Endothelial cell of umbilical vein (primary cell): ENCODE measurements at regions not wholly inside any gene's neighbourhood (a gene's known extent, or its start where the extent isn't known, plus 50 kb on each side); places are given as distances from the start of the nearest gene placed in this dataset.

ENCODE experiments used
- BruUV-seq: library from RNA; stranded (reverse); fragments of 400-500 nt; replicated peaks from 2 replicates; lab custom pipeline; 2021; lab: Mats Ljungman, UMichigan
- CTCF ChIA-PET: fragments of 300-600, 350-600 bp; sonication (Branson Sonifier 250); formaldehyde crosslinking; loops from one replicate; lab custom pipeline; 2021; ENCODE audit warnings: antibody characterized with exemption, inconsistent platforms; lab: Charles Lee
- POLR2A ChIA-PET: fragments of 300-600, 350-600 bp; sonication (Branson Sonifier 250); formaldehyde crosslinking; loops from one replicate; lab custom pipeline; 2021; ENCODE audit warnings: antibody characterized with exemption, inconsistent platforms; lab: Charles Lee
- DNase-seq: peaks from one replicate; pipeline ENCODE4 v3.0.0-alpha.2; 2011; ENCODE audit warnings: low read depth, low spot score
- FAIRE-seq: peaks from 2 replicates; lab custom pipeline; 2011; peaks lifted over from hg19 to GRCh38; lab: Jason Lieb, UNC
- H2AFZ ChIP-seq: 2 replicates; pipeline ENCODE4 v1.6.0; 2012; ENCODE audit warnings: low read depth, low read length, control low read depth, inconsistent platforms
- H3K27ac ChIP-seq: 2 replicates; pipeline ENCODE4 v1.5.1; 2011; ENCODE audit warnings: low read depth, mild to moderate bottlenecking, control low read depth, low read length, moderate library complexity; ENCODE audit not compliant: insufficient read depth
- H3K27me3 ChIP-seq, 2 experiments: 2 replicates each; pipeline versions ENCODE4 v1.6.0 to v1.6.1; 2011; ENCODE audit warnings: low read length in 2 of 2, mixed read lengths in 1 of 2; ENCODE audit not compliant: control insufficient read depth in 2 of 2, insufficient read depth in 2 of 2
- H3K36me3 ChIP-seq, 2 experiments: 2 replicates in 1 of 2; 3 replicates in 1 of 2; pipeline ENCODE4 v1.5.1; 2011; ENCODE audit warnings: low read length in 2 of 2, mild to moderate bottlenecking in 1 of 2, moderate library complexity in 1 of 2; ENCODE audit not compliant: control insufficient read depth in 2 of 2, insufficient read depth in 2 of 2; ENCODE audit errors: extremely low read depth in 1 of 2
- H3K4me1 ChIP-seq: 3 replicates; pipeline ENCODE4 v1.5.1; 2011; ENCODE audit warnings: mild to moderate bottlenecking, low read length; ENCODE audit not compliant: control insufficient read depth, insufficient read depth; ENCODE audit errors: extremely low read depth
- H3K4me2 ChIP-seq: 2 replicates; pipeline ENCODE4 v1.6.1; 2011; ENCODE audit warnings: low read length, control low read depth, mixed read lengths; ENCODE audit not compliant: insufficient read depth
- H3K4me3 ChIP-seq, 3 experiments: fragments of 200-600 bp in 1 of 3; sonication (generic), shearing (Covaris generic) in 1 of 3; replicated peaks in 1 of 3; 2 replicates each; pipeline ENCODE4 v1.5.1; 2011 to 2016; ENCODE audit warnings: control low read depth in 3 of 3, low read length in 3 of 3, mild to moderate bottlenecking in 2 of 3, inconsistent platforms in 1 of 3, low read depth in 1 of 3, moderate library complexity in 1 of 3; ENCODE audit not compliant: insufficient read depth in 1 of 3
- H3K79me2 ChIP-seq: 2 replicates; pipeline ENCODE4 v1.6.0; 2012; ENCODE audit warnings: low read length, inconsistent platforms; ENCODE audit not compliant: control insufficient read depth, insufficient read depth
- H3K9ac ChIP-seq: replicated peaks from 2 replicates; pipeline ENCODE3; 2011; ENCODE audit warnings: low read length, control low read depth; ENCODE audit not compliant: insufficient read depth; ENCODE audit errors: extremely low read depth
- H3K9me1 ChIP-seq: replicated peaks from 3 replicates; pipeline ENCODE4 v1.6.0; 2011; ENCODE audit warnings: mild to moderate bottlenecking, low read length; ENCODE audit not compliant: control insufficient read depth, insufficient read depth; ENCODE audit errors: extremely low read depth
- H3K9me3 ChIP-seq: replicated peaks from 2 replicates; pipeline ENCODE4 v1.5.1; 2012; ENCODE audit warnings: low read length, inconsistent platforms; ENCODE audit not compliant: control insufficient read depth, insufficient read depth
- H4K20me1 ChIP-seq: replicated peaks from 2 replicates; pipeline ENCODE3; 2011; ENCODE audit warnings: mild to moderate bottlenecking, low read length; ENCODE audit not compliant: control insufficient read depth, insufficient read depth; ENCODE audit errors: extremely low read depth
- EZH2 ChIP-seq: IDR thresholded peaks from 2 replicates; pipeline ENCODE4 v1.6.1; 2012; ENCODE audit warnings: borderline replicate concordance, low read depth, mild to moderate bottlenecking, moderate library complexity, low read length, inconsistent platforms; ENCODE audit not compliant: severe bottlenecking
- FOS ChIP-seq: IDR thresholded peaks from 2 replicates; pipeline ENCODE4 v1.6.1; 2011; ENCODE audit warnings: mild to moderate bottlenecking, low read length, moderate library complexity, borderline replicate concordance; ENCODE audit not compliant: insufficient read depth
- GATA2 ChIP-seq: IDR thresholded peaks from 2 replicates; pipeline ENCODE4 v1.7.0; 2011; ENCODE audit warnings: low read depth, mild to moderate bottlenecking, moderate library complexity, mixed read lengths, low read length; ENCODE audit not compliant: insufficient read length, insufficient read depth
- JUN ChIP-seq: IDR thresholded peaks from 2 replicates; pipeline ENCODE4 v1.6.1; 2011; ENCODE audit warnings: borderline replicate concordance, low read depth; ENCODE audit not compliant: insufficient read length, insufficient read depth
- MYC ChIP-seq: IDR thresholded peaks from one replicate; pipeline ENCODE4 v1.6.1; 2011; ENCODE audit warnings: mild to moderate bottlenecking, low read depth, low read length
- POLR2A ChIP-seq: IDR thresholded peaks from 2 replicates; pipeline ENCODE4 v1.6.1; 2012; ENCODE audit warnings: low read depth, mild to moderate bottlenecking, control low read depth, low read length
- POLR2AphosphoS5 ChIP-seq: IDR thresholded peaks from 2 replicates; pipeline ENCODE4 v1.6.1; 2012; ENCODE audit warnings: low read depth, mild to moderate bottlenecking, control low read depth, low read length, moderate library complexity; ENCODE audit not compliant: insufficient read depth
- dilution Hi-C: fragments of 300-500 bp; cut with MboI; formaldehyde crosslinking; loops from one replicate; pipeline ENCODE4 v1.15.0; 2019; ENCODE audit warnings: low sequenced_read_pairs; ENCODE audit not compliant: extremely low pct_ligation_motif_present
- intact Hi-C: fragments of 100-400 bp; cut with micrococcal nuclease; formaldehyde crosslinking; loops from one replicate; pipeline ENCODE4 v1.10.0; 2022
- TF ChIP-seq, protein P1 (sequence below): IDR thresholded peaks from 2 replicates; pipeline ENCODE4 v1.6.1; 2011; ENCODE audit not compliant: insufficient read depth, insufficient read length
- TF ChIP-seq, protein P2 (sequence below), 2 donors: IDR thresholded peaks; 1 replicate in 1 of 2; 2 replicates in 1 of 2; pipeline ENCODE4 v1.5.1; 2011; ENCODE audit warnings: low read length in 2 of 2, mild to moderate bottlenecking in 2 of 2, moderate library complexity in 2 of 2, control low read depth in 1 of 2, inconsistent platforms in 1 of 2, low read depth in 1 of 2; ENCODE audit not compliant: insufficient read depth in 1 of 2; ENCODE audit errors: extremely low read depth in 1 of 2

GRCh38 chr3:111331912-111332311 lies 210.1 kb upstream of the CD96 start:
- Histone ChIP-seq H3K4me2 (no peak overlapping the region), H4K20me1 (no peaks in the 10 kb centered on the region), H3K79me2 (no peaks in the 10 kb centered on the region), H2AFZ (no peak overlapping the region), H3K36me3 (no peaks in the 10 kb centered on the region), H3K9ac (no peak overlapping the region), H3K4me1 (no peaks in the 10 kb centered on the region), H3K9me3 (no peaks in the 10 kb centered on the region), H3K27me3 (no peaks in the 10 kb centered on the region), H3K4me3 (no peak overlapping the region), H3K9me1 (no peaks in the 10 kb centered on the region), H3K27ac (no peak overlapping the region)
- intact Hi-C loops = no loop called here
- TF ChIP-seq, protein P1, sequence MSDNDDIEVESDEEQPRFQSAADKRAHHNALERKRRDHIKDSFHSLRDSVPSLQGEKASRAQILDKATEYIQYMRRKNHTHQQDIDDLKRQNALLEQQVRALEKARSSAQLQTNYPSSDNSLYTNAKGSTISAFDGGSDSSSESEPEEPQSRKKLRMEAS = no peak
- TF ChIP-seq JUN (no peak), EZH2 (no peak), GATA2 (no peak), POLR2A (no peak)
- POLR2A ChIA-PET = no interaction called here
- DNase-seq (no peak), FAIRE-seq (no peak)
- BruUV-seq = no TSS peak
- CTCF ChIA-PET = no interaction called here
- dilution Hi-C loops = no loop called here

- FAIRE-seq = no peak
- H3K9me3 ChIP-seq = no peaks in the 10 kb centered on the region
- CTCF ChIA-PET = no interaction called here
- H3K9me1 ChIP-seq = no peaks in the 10 kb centered on the region
- H3K4me2 ChIP-seq = no peak overlapping the region
- dilution Hi-C loops = no loop called here
- DNase-seq = no peak
- no peak overlapping the region for H3K4me3 ChIP-seq
- no peaks in the 10 kb centered on the region for H3K36me3 ChIP-seq
- H3K9ac ChIP-seq = no peak overlapping the region
- H3K4me1 ChIP-seq = no peaks in the 10 kb centered on the region
- H2AFZ ChIP-seq = no peak overlapping the region
- H3K27me3 ChIP-seq = no peaks in the 10 kb centered on the region
- TF ChIP-seq FOS (no peak), EZH2 (no peak), JUN (no peak), POLR2AphosphoS5 (no peak), GATA2 (no peak), MYC (no peak), POLR2A (no peak)
- TF ChIP-seq, protein P1 = no peak
- TF ChIP-seq, protein P2, sequence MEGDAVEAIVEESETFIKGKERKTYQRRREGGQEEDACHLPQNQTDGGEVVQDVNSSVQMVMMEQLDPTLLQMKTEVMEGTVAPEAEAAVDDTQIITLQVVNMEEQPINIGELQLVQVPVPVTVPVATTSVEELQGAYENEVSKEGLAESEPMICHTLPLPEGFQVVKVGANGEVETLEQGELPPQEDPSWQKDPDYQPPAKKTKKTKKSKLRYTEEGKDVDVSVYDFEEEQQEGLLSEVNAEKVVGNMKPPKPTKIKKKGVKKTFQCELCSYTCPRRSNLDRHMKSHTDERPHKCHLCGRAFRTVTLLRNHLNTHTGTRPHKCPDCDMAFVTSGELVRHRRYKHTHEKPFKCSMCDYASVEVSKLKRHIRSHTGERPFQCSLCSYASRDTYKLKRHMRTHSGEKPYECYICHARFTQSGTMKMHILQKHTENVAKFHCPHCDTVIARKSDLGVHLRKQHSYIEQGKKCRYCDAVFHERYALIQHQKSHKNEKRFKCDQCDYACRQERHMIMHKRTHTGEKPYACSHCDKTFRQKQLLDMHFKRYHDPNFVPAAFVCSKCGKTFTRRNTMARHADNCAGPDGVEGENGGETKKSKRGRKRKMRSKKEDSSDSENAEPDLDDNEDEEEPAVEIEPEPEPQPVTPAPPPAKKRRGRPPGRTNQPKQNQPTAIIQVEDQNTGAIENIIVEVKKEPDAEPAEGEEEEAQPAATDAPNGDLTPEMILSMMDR (IDR thresholded peaks at IDR 0.05; ENCODE audit: extremely low read depth in 1 of 2, insufficient read depth in 1 of 2, low read depth in 1 of 2, low read length in 2 of 2) = no peak
- BruUV-seq = no TSS peak
- no peaks in the 10 kb centered on the region for H4K20me1 ChIP-seq
- POLR2A ChIA-PET = no interaction called here
- no peak overlapping the region for H3K27ac ChIP-seq
- H3K79me2 ChIP-seq = no peaks in the 10 kb centered on the region
- intact Hi-C loops = no loop called here
Observed at GRCh38 chr3:111332488-111333080, 209.4 kb upstream of the CD96 start.
